ENCODE measurements at regions not wholly inside any gene's neighbourhood (a gene's known extent, or its start where the extent isn't known, plus 50 kb on each side); places are given as distances from the start of the nearest gene placed in this dataset.
"Not testable (repeated sequence)": the region's sequence is repeated elsewhere in the genome, so short reads cannot be mapped to it uniquely, and the experiment has no call there.

- DNase-seq (ENCODE audit: low read depth in 2 of 2), result no peak
Measured at GRCh38 chr2:239746559-239747246, 278.4 kb downstream of the NDUFA10 start.

DNA sequence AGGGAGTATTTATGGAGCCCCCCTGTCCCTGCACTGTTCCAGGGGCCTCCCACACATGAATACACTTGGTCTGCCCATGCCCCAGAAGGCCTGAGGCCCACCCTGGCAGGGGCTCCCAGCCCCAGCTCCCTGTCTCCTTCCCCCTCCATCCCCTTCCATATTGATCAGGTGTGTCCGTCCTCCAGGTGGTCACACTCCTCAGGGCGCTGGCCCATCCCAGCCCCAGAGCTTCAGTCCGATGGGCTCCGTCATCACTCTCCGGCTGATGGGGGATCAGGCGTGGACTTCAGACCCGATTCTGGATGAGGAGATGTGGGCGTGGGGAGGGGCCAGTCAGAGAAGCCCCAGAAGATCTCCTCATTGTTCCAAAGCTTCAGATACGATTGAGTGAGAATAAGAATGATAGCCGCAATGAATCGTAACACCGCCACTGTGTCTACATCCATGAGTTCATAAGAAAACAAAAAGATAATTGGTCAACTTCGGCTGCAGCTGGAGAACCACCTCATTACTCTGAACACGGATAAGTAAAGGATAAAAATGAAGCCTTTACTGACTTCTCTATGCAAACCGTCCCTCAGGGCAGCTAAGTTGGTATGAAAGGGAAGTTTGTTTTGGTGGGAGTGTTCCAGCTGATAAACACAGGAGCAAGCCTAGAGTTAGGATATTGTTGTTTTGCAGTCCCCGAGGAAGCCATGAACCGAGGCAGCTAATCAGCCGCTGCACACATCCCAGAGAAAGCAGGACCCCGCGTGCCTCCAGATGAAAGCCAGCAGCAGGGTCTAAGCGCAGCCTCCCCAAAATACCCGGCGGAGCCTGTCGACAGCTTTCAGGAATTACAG is 279.5 kb downstream of the NDUFA10 start:
- DNase-seq (ENCODE audit: low read depth in 2 of 2), result no peak

DNA sequence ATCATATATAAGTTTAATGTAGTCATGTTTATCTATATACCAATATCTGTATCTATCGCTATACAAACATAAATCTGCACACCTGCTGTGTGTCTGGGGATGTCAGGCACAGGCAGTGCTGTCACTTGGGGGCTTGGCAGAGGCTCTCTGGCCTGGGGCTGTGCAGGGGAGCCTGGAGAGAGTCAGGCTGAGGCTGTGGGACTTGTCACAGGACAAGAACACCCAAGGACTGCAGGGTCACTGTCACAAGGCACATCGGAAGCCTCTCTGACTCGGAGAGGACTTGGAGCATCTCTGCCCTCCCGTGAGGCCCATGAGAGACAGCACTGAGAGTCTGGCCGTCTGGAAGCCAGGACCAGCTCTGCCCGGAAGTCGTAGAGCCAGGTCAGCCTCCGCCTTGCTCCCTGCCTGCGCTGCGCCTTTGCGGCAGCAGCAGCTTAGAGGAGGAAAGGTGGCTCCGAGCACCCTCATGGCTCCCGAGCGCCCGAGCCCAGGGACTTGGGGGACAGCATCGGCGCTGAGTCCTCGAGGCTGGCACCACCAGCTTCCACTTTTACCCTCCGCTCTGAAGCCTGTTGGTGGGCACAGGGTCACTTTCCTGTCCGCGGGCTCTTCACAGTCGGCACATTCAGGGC is 280.3 kb downstream of the NDUFA10 start:
- DNase-seq (ENCODE audit: low read depth in 2 of 2), result no peak

- no peak for DNase-seq (ENCODE audit: low read depth in 2 of 2)
Measured at GRCh38 chr2:239743206-239743605, 281.9 kb downstream of the NDUFA10 start.

GRCh38 chr2:239742377-239742776 is 282.8 kb downstream of the NDUFA10 start:
- no peak for DNase-seq (ENCODE audit: low read depth in 2 of 2)

DNA sequence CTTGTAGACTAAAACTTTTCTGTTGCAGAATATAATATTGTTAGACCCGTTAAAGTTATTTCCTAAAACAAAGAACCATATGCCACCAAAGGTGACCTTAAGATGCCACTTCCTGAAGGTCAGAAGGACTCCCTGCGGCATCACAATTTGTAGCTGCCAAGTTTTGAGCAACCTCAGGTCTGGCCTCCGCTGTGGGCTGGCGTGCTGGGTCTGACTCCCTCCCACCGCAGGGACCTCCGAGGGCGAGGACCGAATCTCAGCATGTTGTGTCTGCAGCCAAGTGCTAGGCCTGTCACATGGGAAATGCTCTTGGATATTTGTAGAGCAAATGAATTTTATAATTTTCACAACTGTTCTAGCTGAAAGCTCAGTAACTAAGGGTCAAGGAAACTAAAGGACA is 285.9 kb downstream of the NDUFA10 start:
- DNase-seq (ENCODE audit: low read depth in 2 of 2), result no peak

GRCh38 chr2:239738159-239738558 is 287.0 kb downstream of the NDUFA10 start:
- DNase-seq (ENCODE audit: low read depth in 2 of 2), result no peak

DNA sequence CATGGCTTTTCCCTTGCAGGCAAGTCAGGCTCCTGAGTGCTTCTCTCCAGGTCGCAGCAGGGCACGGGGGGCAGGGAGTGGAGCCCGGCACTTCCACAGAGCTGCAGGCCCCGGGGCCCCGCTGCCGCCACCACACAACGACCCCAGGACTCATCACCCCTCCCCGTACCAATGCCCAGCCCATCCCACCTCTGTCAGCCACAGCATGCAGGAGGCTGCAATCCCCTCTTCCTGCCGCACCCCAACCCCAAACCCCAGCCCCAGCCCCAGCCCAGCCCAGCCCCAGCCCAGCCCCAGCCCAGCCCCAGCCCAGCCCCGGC is 288.0 kb downstream of the NDUFA10 start:
- DNase-seq (ENCODE audit: low read depth in 2 of 2), result no peak

DNA sequence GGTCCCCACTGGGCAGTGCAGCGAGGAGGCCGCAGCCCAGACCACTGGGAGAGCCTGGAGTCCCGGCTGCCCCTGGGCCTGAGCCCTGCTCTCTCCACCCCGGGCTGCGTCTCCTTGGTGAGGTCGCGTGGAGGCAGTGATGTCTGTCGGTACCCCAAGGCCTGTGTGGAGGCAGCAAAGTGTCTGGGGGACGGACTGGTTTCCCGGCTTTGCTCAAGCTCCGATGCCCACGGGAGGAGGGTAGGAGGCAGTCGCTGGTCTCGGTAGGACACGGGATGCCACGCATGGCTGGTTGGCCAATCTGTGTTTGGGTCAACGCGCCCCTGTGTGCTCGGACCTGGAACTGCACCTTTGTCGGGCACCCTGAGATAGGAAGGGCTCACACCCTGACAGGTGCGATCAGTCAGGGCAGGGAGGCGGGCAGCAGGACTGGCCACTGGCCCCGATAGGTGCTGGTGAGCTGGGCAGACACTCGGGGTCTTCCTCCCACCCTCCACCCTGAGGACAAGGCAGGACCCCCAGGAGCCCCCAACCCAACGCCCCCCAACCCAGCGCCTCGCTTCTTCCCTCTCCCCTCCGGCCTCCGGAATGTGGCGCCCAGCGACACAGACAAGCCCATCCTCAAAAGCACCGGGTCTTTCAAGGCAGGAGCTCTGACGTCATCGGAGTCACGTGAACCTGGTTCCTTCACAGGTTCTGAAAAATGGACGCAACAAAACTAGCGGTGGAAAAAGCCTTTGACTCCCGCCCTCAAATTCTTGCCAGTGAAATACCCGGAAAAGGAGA is 288.6 kb downstream of the NDUFA10 start:
- no peak for DNase-seq (ENCODE audit: low read depth in 2 of 2)

GRCh38 chr2:239735829-239736357 is 289.2 kb downstream of the NDUFA10 start:
- DNase-seq (ENCODE audit: low read depth in 2 of 2), result no peak

DNA sequence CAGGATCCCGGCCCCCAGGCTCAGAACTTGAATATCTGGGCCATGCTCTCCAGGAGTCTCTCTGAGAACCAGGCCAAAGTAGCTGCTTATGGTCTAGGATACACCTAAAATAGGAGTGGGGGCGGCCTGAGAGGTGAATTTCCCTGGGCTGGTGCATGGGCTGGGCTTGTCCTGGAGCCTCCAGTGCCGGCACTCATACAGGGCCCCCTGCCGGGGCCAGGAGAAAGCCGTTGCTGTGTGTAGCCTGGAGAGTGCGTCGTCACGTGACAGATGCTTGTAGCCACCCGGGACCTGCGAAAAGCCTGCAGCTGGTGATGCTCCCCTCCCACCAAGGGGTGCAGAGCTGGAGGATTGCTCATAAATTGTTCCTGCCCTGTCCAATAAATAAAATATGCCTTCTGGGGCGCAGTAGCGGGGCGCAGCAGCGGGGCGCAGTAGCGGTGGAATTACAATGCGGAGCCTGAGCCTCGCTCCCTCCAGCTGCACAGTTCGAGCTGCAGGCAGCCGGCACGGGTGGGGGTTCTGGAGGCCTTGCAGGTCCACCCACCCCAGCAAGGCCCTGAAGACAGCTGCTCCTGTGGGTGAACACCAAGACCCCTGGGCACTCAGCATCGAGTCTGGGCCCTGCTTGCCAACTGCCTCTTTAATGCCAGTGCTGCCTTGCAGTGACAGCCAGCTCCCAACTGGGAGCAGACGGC is 289.9 kb downstream of the NDUFA10 start:
- no peak for DNase-seq (ENCODE audit: low read depth in 2 of 2)

DNA sequence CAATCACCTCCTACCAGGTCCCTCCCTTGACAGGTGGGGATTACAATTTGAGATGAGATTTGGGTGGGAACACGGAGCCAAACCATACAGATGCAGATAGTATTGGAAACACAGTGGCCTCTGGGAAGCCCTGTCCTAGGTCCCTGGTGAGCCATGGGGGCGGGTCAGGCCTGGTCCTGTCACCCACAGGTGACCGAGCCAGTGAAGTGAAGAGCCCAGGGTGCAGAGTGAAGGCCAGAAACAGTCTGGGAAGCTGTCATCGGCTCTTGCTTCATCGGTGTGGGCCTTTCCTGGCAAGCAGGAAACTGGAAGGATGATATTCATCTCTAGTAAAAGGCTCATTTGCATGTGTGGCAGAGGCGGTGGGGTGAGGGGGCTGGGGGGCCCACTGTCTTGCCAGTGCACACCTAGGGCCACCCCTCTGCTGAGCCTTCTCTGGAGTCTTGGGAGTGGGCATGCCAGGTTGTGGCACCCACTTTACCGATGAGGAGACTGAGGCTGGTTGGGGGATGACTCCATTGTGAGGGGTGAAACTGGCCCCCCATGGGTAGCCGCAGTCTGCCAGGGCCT is 290.6 kb downstream of the NDUFA10 start:
- no peak for DNase-seq (ENCODE audit: low read depth in 2 of 2)

- DNase-seq (ENCODE audit: low read depth in 2 of 2), result no peak
Measured at GRCh38 chr2:239732666-239733010, 292.5 kb downstream of the NDUFA10 start.

GRCh38 chr2:239731998-239732665 is 293.0 kb downstream of the NDUFA10 start:
- DNase-seq (ENCODE audit: low read depth in 2 of 2), result no peak

DNA sequence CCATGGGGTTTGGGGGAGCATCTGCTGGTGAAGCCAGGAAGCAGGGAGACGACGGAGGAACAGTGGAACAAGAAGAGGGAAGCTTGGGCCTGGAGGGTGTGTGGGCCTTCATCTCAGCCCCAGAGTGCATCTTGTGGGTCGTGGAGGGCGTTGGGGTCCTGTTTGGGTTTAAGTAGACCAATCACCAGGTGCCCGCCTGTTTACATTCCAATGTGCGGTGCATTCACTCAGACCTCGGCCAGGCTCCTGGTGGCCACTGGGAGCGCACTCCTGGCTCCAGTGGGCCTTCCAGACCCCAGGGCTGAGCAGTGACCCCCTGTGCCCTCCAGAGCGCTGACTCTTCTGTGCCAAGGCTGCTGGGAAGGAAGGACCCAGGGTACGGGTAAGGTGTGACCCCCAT is 293.7 kb downstream of the NDUFA10 start:
- DNase-seq (ENCODE audit: low read depth in 2 of 2), result no peak

DNA sequence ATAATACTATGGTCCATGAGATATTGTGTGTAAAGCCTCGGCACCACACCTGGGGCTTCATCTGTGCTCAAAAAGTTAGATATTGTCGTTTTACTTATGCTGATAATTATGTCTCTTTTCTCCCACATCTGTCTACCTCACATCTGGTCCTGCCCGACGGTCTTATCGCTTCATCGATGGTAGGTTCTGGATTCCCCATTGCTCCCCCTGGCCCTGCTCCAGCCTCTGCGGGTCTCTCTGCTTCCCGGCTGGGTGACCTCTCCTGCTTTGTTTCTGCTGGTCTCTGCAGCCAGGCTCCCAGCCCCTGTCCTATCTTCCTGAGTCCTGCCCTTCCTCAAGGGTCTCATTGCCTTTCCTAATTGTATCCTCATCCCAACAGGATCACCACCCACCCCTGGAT is 294.2 kb downstream of the NDUFA10 start:
- no peak for DNase-seq (ENCODE audit: low read depth in 2 of 2)

DNA sequence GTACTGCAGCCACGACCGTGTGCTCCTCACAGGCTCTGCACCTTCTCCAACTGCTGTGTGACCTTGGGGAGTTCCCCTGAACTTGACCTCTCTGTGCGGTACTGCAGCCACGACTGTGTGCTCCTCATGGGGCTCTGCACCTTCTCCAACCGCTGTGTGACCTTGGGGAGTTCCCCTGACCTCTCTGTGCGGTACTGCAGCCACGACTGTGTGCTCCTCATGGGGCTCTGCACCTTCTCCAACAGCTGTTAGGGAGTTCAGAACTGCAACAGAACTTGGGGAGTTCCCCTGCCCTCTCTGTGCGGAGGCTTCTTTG is 294.6 kb downstream of the NDUFA10 start:
- DNase-seq (ENCODE audit: low read depth in 2 of 2), result not testable (repeated sequence)

DNA sequence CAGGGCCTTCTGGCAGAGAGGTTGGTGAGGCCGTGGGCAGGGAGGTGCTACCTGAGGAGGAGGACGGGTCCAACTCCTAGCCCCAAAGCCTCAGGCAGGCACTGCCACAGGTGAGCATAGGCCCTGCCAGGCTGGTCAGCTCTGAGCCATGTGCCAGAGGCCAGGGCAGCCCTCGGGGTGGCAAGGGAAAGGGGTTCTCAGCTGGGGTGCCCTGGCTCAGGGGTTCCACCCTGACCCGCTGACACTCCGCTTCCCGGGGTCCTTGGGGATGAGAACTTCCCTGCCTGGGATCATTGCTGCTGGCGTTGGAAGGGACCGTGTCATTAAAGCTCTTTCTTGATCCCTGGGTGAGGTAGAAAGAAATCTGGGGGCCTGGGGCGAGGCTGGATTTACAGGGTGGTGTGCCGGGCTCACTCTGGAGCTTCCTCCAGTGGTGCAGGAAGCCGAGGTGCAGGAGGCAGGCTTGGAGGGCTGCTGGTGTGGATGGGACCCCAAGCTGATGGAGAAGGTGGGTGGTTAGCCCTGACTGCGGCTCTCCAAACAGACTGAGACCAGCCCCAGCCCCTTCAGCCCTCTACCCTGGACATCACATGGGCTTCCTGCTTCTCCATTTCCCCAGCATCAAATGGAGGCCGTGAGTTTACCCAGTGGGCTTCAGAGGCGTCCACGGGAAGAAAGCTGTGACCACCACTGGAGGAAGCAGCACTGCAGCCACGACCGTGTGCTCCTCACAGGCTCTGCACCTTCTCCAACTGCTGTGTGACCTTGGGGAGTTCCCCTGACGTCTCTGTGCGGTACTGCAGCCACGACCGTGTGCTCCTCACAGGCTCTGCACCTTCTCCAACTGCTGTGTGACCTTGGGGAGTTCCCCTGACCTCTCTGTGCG is 295.2 kb downstream of the NDUFA10 start:
- no peak for DNase-seq (ENCODE audit: low read depth in 2 of 2)

GRCh38 chr2:239729151-239729550 is 296.0 kb downstream of the NDUFA10 start:
- no peak for DNase-seq (ENCODE audit: low read depth in 2 of 2)

- no peak for DNase-seq (ENCODE audit: low read depth in 2 of 2)
Measured at GRCh38 chr2:239728751-239729150, 296.4 kb downstream of the NDUFA10 start.

Data from fibroblast of skin of left biceps (primary cell).